ES-I3 (cell line): ENCODE measurements at regions not wholly inside any gene's neighbourhood (a gene's known extent, or its start where the extent isn't known, plus 50 kb on each side); places are given as distances from the start of the nearest gene placed in this dataset.

Experiments
- H3K36me3 ChIP-seq: 2 replicates; pipeline ENCODE4 v1.6.1; 2013; ENCODE audit warnings: mild to moderate bottlenecking, low read length, control low read depth, moderate library complexity; ENCODE audit not compliant: insufficient read depth
- H3K4me1 ChIP-seq: 2 replicates; pipeline ENCODE4 v1.6.1; 2013; ENCODE audit warnings: mild to moderate bottlenecking, control low read depth, low read length; ENCODE audit not compliant: insufficient read depth
- H3K9ac ChIP-seq: 2 replicates; pipeline ENCODE4 v1.6.1; 2013; ENCODE audit warnings: low read depth, mild to moderate bottlenecking, low read length, moderate library complexity
- H3K9me3 ChIP-seq: 2 replicates; pipeline ENCODE4 v1.6.1; 2013; ENCODE audit warnings: mild to moderate bottlenecking, low read length, moderate library complexity; ENCODE audit not compliant: control insufficient read depth, insufficient read depth

- Histone ChIP-seq H3K36me3 (no peaks in the 10 kb centered on the region), H3K9me3 (no peaks in the 10 kb centered on the region), H3K9ac (no peak overlapping the region), H3K4me1 (peaks cover 6% of the 10 kb centered on the region; the same call in 1 of the 2 replicates)
These were observed 146.1 kb upstream of the KBTBD8 start for GRCh38 chr3:66851894-66852613.

DNA sequence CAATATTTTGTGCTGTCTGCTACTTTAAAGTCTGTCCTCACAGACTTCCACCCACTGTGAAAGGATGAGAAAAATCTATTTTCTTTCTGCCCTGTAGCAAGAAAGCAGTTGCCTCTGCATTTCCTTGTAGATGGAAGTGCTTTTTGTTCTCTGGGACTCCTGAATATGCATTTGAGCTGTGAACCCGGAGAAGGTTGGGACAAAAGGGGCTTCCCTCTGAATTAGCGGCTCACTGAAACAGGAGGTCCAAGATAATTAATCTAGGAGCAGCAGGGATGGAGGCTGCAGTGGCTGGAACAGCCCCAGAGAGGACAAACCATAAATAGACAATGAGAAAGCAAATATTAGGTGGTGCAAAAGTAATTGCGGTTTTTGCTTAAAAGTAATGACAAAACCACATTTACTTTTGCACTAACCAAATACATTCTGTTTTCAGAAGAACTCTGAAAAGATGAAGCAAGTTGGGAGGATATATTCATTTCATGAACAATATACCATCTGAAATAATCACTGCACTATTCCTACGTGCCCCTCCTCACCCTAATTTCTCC is 143.4 kb upstream of the KBTBD8 start:
- no peaks in the 10 kb centered on the region for H3K36me3 ChIP-seq
- no peak overlapping the region for H3K9ac ChIP-seq
- H3K9me3 ChIP-seq, result no peaks in the 10 kb centered on the region
- H3K4me1 ChIP-seq, result peaks cover 12% of the 10 kb centered on the region

- no peaks in the 10 kb centered on the region for H3K36me3 ChIP-seq
- H3K9ac ChIP-seq, result no peak overlapping the region
- H3K4me1 ChIP-seq, result peaks cover 12% of the 10 kb centered on the region
- H3K9me3 ChIP-seq, result no peaks in the 10 kb centered on the region
These were observed 141.6 kb upstream of the KBTBD8 start for GRCh38 chr3:66856533-66856932.

GRCh38 chr3:66858656-66859381 is 139.3 kb upstream of the KBTBD8 start:
- Histone ChIP-seq H3K9ac (peak overlapping the region; percentile 5; the same call in 1 of the 2 replicates), H3K9me3 (no peaks in the 10 kb centered on the region), H3K36me3 (no peaks in the 10 kb centered on the region), H3K4me1 (peaks cover 12% of the 10 kb centered on the region)

DNA sequence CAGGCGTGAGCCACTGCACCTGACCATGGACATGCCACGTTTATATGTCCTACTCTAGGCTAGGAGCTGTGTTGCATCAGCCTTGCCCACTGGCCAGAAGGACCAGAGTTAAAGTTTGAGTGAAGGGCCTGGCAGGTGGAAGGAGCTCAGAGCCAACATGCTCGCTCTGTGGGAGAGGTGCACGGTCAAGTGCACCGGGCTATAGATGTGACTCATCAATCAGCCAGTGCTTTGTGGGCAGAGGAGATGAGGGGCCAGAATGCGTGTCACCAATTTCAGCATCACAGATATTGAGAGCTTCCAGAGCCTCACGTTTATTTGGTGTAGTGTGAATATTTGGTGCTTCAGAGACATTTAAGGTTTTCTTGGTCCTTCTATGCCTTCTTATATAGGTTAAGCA is 137.3 kb upstream of the KBTBD8 start:
- Histone ChIP-seq H3K9ac (no peak overlapping the region), H3K9me3 (no peaks in the 10 kb centered on the region), H3K36me3 (no peaks in the 10 kb centered on the region), H3K4me1 (peaks cover 7% of the 10 kb centered on the region; the same call in 1 of the 2 replicates)

GRCh38 chr3:66863205-66864111 is 134.6 kb upstream of the KBTBD8 start:
- Histone ChIP-seq H3K36me3 (no peaks in the 10 kb centered on the region), H3K9me3 (no peaks in the 10 kb centered on the region), H3K4me1 (peaks cover 7% of the 10 kb centered on the region), H3K9ac (no peak overlapping the region)

DNA sequence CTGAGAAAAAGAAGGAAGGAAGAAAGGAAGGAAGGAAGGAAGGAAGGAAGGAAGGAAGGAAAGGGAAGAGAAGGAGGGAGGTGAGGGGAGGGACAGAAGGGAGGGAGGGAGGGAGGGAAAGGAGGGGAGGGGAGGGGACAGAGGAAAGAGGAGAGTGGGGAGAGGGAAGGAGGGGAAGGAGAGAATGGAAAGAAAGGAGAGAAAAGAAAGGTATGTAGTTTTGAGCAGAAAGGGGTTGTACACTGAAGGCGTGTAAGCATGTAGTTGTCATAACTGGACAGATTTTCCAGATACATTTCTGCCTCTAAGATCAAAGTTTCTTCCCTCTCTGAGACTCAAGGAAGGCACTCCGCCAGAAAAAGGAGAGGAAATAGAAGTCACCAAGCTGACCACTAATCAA is 113.4 kb upstream of the KBTBD8 start:
- no peaks in the 10 kb centered on the region for H3K36me3 ChIP-seq
- H3K9me3 ChIP-seq, result no peaks in the 10 kb centered on the region
- H3K9ac ChIP-seq, result no peak overlapping the region
- H3K4me1 ChIP-seq, result peaks cover 13% of the 10 kb centered on the region; the same call in 1 of the 2 replicates

DNA sequence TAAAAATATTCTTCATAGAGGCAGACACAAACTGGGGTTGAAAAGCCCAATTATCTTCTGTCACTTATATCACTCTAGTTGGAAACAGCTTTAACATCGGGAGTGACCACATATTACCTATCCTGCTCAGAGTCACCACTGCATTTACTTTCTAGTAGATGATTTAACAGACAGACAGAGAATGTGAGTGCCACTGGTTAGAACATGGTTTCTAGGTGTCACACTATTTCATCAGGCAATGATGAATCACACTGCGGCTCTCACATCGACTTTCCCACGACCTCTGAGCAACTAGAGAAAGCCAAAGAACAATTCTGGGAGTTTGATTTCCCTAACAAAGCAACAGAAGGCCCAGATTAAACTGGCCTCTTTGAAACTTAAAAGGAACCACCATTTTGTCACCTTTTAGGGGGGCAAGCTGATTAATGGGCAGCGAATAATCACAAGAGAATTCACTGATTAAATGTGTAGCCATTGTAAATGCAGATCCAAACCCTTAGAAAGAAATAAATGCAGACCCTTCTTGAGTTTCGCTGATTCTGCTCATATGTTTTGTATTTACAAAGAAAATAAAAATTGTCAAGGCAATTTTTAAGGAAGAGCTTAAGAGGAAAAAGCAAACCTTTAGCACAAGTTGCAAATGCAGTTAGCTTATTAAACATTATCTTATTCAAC is 112.6 kb upstream of the KBTBD8 start:
- H3K4me1 ChIP-seq, result peaks cover 13% of the 10 kb centered on the region; the same call in 1 of the 2 replicates
- H3K9ac ChIP-seq, result no peak overlapping the region; the same call in 1 of the 2 replicates
- no peaks in the 10 kb centered on the region for H3K9me3 ChIP-seq
- H3K36me3 ChIP-seq, result no peaks in the 10 kb centered on the region

DNA sequence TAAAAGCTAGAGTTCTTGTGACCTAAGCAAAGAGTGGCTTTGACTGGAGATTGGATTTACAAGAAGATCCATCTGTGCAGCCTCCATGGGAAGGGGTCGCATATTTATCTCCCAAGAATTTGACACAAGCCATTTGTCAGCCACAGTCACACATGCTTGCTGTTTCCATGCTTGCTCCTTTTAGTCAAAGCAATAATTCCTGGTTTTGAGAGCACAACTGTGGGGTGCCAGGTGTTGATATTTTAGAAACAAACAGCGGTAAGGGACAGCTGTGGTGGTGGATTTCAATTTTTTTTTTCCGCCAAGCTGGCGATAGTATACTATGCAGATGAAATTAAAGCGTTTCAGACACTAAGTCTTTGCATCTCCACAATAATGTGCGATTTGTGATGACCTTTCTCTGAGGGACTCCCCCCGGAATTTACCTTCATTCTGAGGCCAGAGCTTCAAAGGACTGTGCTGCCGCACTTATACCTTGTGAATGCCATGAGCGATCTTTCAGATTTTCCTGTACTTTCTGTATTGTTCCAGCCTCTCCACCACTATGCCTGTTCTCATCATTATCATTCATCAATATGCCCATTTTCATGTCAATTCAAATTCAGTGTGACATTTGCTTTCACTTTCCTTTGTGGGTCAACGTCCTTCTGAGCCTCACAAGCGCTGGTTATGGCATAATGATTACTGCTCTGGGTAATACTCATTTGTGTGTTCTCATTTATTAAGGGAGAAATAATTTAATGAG is 108.2 kb upstream of the KBTBD8 start:
- Histone ChIP-seq H3K9me3 (no peaks in the 10 kb centered on the region), H3K36me3 (no peaks in the 10 kb centered on the region), H3K9ac (no peak overlapping the region), H3K4me1 (peaks cover 11% of the 10 kb centered on the region; the same call in 1 of the 2 replicates)

DNA sequence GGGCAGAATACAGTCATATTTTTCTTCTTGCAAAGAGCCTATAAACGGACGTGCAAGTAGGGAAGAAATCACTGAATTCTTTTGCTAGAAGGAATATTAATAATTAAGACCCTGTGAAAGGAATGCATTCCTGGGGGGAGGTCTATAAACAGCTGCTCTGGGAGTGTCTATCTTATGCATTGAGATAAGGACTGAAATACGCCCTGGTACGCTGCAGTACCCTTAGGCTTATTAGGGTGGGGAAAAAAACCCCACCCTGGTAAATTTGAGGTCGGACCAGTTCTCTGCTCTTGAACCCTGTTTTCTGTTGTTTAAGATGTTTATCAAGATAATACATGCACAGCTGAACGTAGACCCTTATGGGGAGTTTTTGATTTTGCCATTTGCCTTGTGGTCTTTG is 100.0 kb upstream of the KBTBD8 start:
- Histone ChIP-seq H3K36me3 (no peaks in the 10 kb centered on the region), H3K9ac (no peak overlapping the region), H3K9me3 (peaks cover 18% of the 10 kb centered on the region; the same call in 1 of the 2 replicates), H3K4me1 (no peaks in the 10 kb centered on the region)

GRCh38 chr3:66904336-66904735 is 93.8 kb upstream of the KBTBD8 start:
- Histone ChIP-seq H3K9ac (no peak overlapping the region), H3K9me3 (peaks cover 10% of the 10 kb centered on the region), H3K4me1 (no peaks in the 10 kb centered on the region), H3K36me3 (no peaks in the 10 kb centered on the region)

DNA sequence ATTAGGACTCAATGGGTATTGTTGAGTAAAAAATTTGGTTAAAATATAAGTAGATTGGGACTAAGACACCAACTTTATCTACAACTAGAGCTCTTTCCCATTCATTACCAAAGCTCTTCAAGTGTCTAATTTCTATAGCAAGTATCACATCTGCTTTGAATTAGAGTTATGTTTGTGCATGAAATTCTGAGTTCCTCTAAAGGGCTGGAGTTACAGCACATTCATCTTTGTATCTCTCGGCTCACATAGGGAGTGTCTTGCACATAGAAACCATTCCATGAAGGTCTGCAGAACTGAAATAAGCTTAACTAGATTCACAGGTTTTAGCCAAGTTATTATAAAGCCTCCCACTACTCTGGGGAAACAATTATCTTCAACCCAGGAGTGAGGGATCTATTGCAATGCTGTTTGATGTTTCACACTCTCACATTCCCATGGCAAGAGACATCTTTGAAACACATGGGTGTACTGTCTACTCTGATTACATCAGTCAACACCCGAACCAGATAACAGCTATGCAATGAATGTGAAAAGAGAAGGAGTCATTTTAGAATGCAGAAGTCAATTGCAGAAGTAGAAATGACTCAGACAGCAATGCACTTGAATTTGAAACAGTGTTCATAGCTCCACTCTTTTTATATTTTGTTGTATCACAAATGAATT is 93.1 kb upstream of the KBTBD8 start:
- Histone ChIP-seq H3K9me3 (peaks cover 10% of the 10 kb centered on the region), H3K4me1 (no peaks in the 10 kb centered on the region), H3K9ac (no peak overlapping the region), H3K36me3 (no peaks in the 10 kb centered on the region)

DNA sequence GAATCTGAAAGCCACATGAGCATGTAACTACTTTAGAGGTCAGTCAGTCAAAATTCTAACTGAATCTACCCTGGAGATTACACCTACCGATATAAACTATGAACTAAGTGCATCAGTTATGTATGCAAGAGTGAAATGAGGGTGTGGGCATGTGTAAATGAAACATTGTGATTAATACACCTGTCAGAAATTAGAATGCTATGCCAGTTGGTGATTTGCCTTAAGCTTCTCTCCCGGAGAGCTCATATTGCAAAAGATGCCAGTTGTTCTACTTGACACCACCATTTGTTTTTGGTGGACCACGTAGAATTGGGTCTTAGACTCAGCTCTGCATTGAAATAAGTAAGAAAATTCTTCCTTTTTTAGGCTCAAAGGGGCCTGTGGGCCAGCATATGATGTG is 91.0 kb upstream of the KBTBD8 start:
- Histone ChIP-seq H3K4me1 (no peaks in the 10 kb centered on the region), H3K9me3 (peaks cover under 1% of the 10 kb centered on the region; the same call in 1 of the 2 replicates), H3K9ac (no peak overlapping the region), H3K36me3 (no peaks in the 10 kb centered on the region)
